ENCODE measurements at regions not wholly inside any gene's neighbourhood (a gene's known extent, or its start where the extent isn't known, plus 50 kb on each side); places are given as distances from the start of the nearest gene placed in this dataset.

- DNase-seq, result no peak
Measured at GRCh38 chr21:15401331-15401730, 328.5 kb upstream of the USP25 start.

- no peak for DNase-seq
Measured at GRCh38 chr21:15405214-15405613, 324.6 kb upstream of the USP25 start.

GRCh38 chr21:15406791-15407190 lies 323.0 kb upstream of the USP25 start:
- DNase-seq, result no peak

GRCh38 chr21:15407585-15407984 lies 322.2 kb upstream of the USP25 start:
- DNase-seq, result no peak

- no peak for DNase-seq
Measured at GRCh38 chr21:15408089-15408488, 321.7 kb upstream of the USP25 start.

GRCh38 chr21:15409031-15409430 lies 320.8 kb upstream of the USP25 start:
- DNase-seq, result no peak

GRCh38 chr21:15410853-15411252 lies 318.9 kb upstream of the USP25 start:
- DNase-seq, result no peak

GRCh38 chr21:15414057-15414456 lies 315.7 kb upstream of the USP25 start:
- no peak for DNase-seq

- no peak for DNase-seq
Measured at GRCh38 chr21:15415541-15416261, 314.1 kb upstream of the USP25 start.

- no peak for DNase-seq
Measured at GRCh38 chr21:15421441-15421881, 308.3 kb upstream of the USP25 start.

GRCh38 chr21:15421947-15422346 lies 307.8 kb upstream of the USP25 start:
- DNase-seq, result no peak

GRCh38 chr21:15422783-15423182 lies 307.0 kb upstream of the USP25 start:
- no peak for DNase-seq

- DNase-seq, result no peak
Measured at GRCh38 chr21:15423676-15424445, 305.9 kb upstream of the USP25 start.

- no peak for DNase-seq
Measured at GRCh38 chr21:15425049-15425448, 304.7 kb upstream of the USP25 start.

GRCh38 chr21:15430023-15430422 lies 299.8 kb upstream of the USP25 start:
- DNase-seq, result no peak

- DNase-seq, result no peak
Measured at GRCh38 chr21:15430577-15430976, 299.2 kb upstream of the USP25 start.

GRCh38 chr21:15431053-15431452 lies 298.7 kb upstream of the USP25 start:
- no peak for DNase-seq

GRCh38 chr21:15433091-15433490 lies 296.7 kb upstream of the USP25 start:
- DNase-seq, result no peak

- no peak for DNase-seq
Measured at GRCh38 chr21:15434163-15434905, 295.4 kb upstream of the USP25 start.

GRCh38 chr21:15436031-15436430 lies 293.8 kb upstream of the USP25 start:
- DNase-seq, result no peak

- DNase-seq, result no peak
Measured at GRCh38 chr21:15437883-15438282, 291.9 kb upstream of the USP25 start.

GRCh38 chr21:15439726-15440125 lies 290.1 kb upstream of the USP25 start:
- DNase-seq, result no peak

GRCh38 chr21:15441060-15441493 lies 288.7 kb upstream of the USP25 start:
- DNase-seq, result no peak

- no peak for DNase-seq
Measured at GRCh38 chr21:15441992-15442391, 287.8 kb upstream of the USP25 start.

Measured in T1000 (cell line).